Prostate gland (tissue), 2 donors: ENCODE measurements at regions not wholly inside any gene's neighbourhood (a gene's known extent, or its start where the extent isn't known, plus 50 kb on each side); places are given as distances from the start of the nearest gene placed in this dataset.

ENCODE experiments used
- POLR2A ChIP-seq: fragments of 450-650 bp; IDR thresholded peaks from one replicate; pipeline ENCODE4 v1.6.1; 2016; ENCODE audit warnings: antibody characterized with exemption, mild to moderate bottlenecking
- TF ChIP-seq, protein P1 (sequence below), 4 experiments: fragments of 200-600 bp in 2 of 4; fragments of 450-650 bp in 2 of 4; sonication (generic) in 2 of 4; IDR thresholded peaks; 1 replicate in 3 of 4; 2 replicates in 1 of 4; pipeline ENCODE4 v1.5.1; 2016 to 2019; ENCODE audit warnings: antibody characterized with exemption in 4 of 4, mild to moderate bottlenecking in 2 of 4, moderate library complexity in 2 of 4

DNA sequence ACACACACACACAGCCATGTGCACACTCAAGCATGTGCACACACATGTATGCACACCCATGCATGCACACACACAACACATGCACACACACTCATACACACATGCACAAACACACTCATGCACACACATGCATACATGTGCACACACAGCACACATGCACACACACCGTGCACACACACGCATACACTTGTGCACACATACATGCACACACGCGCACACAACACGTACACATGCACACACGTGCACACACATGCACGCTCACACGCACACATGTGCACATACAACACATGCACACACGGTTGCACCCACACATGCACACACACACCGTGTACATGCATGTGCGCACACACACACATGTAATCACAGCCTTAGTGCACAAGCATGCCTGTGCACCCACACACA, 230.4 kb upstream of the GSE1 start:
- no peak for TF ChIP-seq POLR2A
- TF ChIP-seq, protein P1, sequence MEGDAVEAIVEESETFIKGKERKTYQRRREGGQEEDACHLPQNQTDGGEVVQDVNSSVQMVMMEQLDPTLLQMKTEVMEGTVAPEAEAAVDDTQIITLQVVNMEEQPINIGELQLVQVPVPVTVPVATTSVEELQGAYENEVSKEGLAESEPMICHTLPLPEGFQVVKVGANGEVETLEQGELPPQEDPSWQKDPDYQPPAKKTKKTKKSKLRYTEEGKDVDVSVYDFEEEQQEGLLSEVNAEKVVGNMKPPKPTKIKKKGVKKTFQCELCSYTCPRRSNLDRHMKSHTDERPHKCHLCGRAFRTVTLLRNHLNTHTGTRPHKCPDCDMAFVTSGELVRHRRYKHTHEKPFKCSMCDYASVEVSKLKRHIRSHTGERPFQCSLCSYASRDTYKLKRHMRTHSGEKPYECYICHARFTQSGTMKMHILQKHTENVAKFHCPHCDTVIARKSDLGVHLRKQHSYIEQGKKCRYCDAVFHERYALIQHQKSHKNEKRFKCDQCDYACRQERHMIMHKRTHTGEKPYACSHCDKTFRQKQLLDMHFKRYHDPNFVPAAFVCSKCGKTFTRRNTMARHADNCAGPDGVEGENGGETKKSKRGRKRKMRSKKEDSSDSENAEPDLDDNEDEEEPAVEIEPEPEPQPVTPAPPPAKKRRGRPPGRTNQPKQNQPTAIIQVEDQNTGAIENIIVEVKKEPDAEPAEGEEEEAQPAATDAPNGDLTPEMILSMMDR (IDR thresholded peaks at IDR 0.05): no peak
